Umbilical cord (tissue), 1 donor: ENCODE measurements at regions not wholly inside any gene's neighbourhood (a gene's known extent, or its start where the extent isn't known, plus 50 kb on each side); places are given as distances from the start of the nearest gene placed in this dataset.

ENCODE experiments used
- DNase-seq: peaks from one replicate; pipeline ENCODE4 v3.0.0-alpha.2; 2015; ENCODE audit warnings: low spot score

DNA sequence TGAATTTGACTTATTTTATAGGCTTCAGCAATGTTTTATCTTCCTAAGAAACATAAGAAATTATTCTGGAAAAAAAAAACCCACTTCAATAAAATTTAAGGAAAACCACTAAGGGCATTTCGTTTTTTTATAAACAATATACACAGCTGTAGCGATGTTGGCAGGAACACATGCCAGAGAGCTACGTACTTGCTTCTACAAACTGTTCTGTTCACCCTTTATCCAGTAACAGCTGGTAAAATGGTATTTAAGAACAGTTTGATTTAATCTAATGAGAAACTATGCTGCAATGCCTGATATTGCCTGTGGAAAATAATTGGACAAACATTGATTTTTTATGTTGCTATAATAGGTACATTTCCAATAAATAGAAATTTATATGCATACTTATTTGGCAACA, 137.2 kb upstream of the DACH1 start:
- no peak for DNase-seq

GRCh38 chr13:71998223-71998622, 131.2 kb upstream of the DACH1 start:
- DNase-seq = no peak

DNA sequence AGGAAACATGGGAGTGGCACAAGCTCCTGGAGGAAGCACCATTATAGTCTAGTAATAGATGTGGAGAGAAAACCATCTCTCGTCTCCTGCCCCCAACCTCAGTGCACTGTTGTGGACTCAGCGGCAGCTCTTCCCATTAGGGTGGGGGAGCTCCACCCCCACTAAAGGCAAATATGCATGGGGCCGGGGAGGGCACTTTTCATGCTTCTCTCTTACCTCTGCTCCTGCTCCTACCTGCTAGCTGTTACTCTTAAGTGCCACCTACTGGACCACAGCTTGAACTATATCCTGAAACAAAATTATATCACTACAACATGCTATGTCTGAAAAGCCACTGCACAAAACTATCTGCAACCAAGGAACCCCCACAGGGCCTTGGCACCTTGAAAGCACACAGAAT, 112.6 kb upstream of the DACH1 start:
- no peak for DNase-seq

DNA sequence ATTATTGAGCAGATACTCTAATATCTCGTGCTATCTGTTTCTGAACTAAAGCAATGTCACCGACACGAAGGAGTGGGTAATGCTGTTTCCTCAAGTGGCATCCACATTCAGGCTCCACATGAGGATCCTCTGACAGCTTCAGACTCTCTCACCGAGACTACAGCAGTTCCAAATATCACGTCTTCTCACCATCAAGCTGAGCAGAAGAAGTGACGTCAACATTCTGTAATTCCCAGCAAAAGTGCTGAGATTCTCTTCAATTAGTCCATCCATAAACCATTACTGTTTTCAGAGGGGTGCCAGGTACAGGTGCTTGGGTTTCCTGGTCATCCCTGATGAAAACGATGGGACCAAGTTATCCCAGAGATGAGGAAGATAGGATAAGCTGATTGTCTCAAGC, 110.0 kb upstream of the DACH1 start:
- DNase-seq = no peak

- DNase-seq = no peak
These were observed 101.0 kb upstream of the DACH1 start for GRCh38 chr13:71967990-71968389.

DNA sequence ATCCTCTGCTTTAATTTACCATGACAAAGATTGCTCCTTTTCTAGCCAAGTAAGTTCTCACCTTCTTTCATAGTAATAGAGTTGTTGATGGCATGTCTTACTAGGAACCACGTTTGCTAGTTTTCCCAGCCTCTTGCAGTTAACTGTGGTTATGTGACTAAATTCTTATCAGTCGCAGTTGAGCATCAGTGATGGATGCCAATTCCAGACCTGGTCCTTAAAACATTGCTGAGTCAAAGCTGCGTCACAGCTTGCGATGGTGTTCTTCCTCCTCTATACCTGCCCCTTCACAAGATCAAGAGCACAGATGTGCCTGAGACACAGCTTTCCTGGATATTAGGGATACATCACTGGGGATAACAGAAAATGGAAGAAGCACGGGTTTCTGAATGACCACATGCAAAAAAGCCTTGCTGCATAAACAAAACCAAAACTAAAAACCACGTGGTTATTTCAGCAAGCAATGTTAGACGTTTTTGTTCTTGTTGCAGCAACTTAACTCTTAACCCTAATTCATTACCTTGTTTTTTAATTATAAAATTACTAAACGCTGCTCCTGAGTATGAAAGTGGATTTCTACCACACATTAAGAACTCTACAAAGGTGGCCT, 97.6 kb upstream of the DACH1 start:
- DNase-seq = no peak

- no peak for DNase-seq
These were observed 95.7 kb upstream of the DACH1 start for GRCh38 chr13:71962735-71963134.

DNA sequence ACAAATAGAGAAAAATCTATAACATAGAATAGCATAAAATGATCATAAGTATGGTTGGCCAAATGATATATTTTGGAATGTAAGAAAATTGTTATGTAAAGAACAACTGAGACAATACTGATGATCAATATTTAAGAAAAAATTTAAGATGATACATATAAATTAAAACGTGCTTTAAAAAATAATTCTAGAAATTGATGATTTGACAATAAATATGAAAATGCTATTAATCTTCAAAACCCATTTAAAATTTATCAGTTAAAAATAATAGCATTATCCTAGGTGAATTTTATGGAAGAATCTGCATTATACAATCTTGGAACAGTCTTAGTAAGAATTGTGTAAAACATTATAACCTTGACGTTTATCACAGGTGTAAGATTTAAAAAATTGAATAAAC, 95.1 kb upstream of the DACH1 start:
- DNase-seq = no peak

DNA sequence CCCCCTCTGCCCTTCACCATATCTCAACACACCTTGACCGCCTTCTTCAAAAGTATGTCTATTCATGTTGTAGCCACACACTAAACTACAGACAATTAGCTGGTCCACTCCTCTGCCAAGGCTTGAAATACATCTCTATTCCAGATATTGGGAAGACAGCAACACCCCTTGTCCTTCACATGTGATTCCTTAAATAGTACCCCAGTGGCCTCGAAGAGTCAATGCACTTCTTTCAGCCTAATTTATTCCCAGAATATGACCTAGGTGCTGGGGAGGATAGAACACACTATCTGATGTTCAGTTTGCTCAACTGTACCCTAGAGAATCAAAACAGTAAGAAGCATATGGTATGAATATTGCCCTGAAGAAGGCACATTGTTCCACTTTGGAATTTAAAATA, 82.4 kb upstream of the DACH1 start:
- no peak for DNase-seq

GRCh38 chr13:71939186-71939585, 72.2 kb upstream of the DACH1 start:
- DNase-seq = no peak

GRCh38 chr13:71935166-71935840, 68.3 kb upstream of the DACH1 start:
- DNase-seq = no peak

DNA sequence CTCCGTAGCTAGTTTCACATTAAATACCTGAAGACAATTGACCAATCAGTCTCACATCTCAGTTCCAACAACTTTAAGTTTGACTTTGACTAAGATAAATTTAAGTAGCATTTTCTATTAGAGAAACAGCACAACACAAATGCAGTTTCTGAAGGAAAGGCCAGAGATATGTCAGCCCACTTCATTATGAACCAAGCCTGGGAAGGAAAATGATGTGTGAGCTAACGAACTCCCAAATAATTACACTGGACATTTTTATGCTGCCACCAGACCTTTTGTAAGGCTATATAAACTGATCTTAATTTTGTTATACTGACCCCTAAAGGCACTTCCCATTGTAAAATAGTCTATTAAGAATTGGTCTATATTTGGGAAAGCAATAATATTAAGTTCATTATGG, 57.9 kb upstream of the DACH1 start:
- DNase-seq = no peak

- DNase-seq = no peak
These were observed 55.2 kb upstream of the DACH1 start for GRCh38 chr13:71922194-71922593.
